ENCODE measurements at regions not wholly inside any gene's neighbourhood (a gene's known extent, or its start where the extent isn't known, plus 50 kb on each side); places are given as distances from the start of the nearest gene placed in this dataset.

- no peak for TF ChIP-seq CTCF (IDR thresholded peaks at IDR 0.05)
- no peak for TF ChIP-seq POLR2AphosphoS5 (IDR thresholded peaks at IDR 0.05)
- TF ChIP-seq POLR2A (IDR thresholded peaks at IDR 0.05) = no peak
These were observed 84.5 kb downstream of the RPL22L1 start for GRCh38 chr3:170785454-170785853.

All from breast epithelium (tissue), 3 donors.